ENCODE measurements at regions not wholly inside any gene's neighbourhood (a gene's known extent, or its start where the extent isn't known, plus 50 kb on each side); places are given as distances from the start of the nearest gene placed in this dataset.

DNA sequence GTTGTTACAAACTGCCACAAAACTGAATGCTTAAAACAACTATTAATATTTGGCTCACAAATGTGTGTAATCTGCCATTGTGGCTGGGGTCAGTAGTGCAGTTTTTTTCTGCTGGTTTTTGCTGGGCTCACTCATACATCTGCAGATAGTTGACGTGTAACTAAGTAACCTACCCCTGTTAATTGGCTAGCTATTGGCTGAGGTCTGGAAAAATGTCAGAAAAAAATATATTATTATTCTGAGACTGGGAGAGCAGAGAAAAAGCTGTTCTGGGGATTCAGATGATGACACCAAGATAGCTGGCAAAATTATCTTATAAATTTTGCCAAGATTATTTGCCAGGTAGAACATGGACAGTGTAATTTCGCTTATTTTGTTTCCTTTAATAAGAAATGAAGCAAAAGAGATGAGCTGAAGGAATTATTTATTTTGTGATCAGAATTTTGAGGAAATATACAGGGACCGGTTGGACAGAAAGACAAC, 616.1 kb upstream of the ADAMTS5 start:
- no peaks in the 10 kb centered on the region for H3K27me3 ChIP-seq
- no peaks in the 10 kb centered on the region for H3K9me3 ChIP-seq
- H3K4me3 ChIP-seq = no peak overlapping the region
- no peak overlapping the region for H3K27ac ChIP-seq
- TF ChIP-seq, protein P1, sequence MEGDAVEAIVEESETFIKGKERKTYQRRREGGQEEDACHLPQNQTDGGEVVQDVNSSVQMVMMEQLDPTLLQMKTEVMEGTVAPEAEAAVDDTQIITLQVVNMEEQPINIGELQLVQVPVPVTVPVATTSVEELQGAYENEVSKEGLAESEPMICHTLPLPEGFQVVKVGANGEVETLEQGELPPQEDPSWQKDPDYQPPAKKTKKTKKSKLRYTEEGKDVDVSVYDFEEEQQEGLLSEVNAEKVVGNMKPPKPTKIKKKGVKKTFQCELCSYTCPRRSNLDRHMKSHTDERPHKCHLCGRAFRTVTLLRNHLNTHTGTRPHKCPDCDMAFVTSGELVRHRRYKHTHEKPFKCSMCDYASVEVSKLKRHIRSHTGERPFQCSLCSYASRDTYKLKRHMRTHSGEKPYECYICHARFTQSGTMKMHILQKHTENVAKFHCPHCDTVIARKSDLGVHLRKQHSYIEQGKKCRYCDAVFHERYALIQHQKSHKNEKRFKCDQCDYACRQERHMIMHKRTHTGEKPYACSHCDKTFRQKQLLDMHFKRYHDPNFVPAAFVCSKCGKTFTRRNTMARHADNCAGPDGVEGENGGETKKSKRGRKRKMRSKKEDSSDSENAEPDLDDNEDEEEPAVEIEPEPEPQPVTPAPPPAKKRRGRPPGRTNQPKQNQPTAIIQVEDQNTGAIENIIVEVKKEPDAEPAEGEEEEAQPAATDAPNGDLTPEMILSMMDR (IDR thresholded peaks at IDR 0.05) = no peak
- no peaks in the 10 kb centered on the region for H3K4me1 ChIP-seq
- no peaks in the 10 kb centered on the region for H3K36me3 ChIP-seq
- no peak for DNase-seq (ENCODE audit: low spot score)

DNA sequence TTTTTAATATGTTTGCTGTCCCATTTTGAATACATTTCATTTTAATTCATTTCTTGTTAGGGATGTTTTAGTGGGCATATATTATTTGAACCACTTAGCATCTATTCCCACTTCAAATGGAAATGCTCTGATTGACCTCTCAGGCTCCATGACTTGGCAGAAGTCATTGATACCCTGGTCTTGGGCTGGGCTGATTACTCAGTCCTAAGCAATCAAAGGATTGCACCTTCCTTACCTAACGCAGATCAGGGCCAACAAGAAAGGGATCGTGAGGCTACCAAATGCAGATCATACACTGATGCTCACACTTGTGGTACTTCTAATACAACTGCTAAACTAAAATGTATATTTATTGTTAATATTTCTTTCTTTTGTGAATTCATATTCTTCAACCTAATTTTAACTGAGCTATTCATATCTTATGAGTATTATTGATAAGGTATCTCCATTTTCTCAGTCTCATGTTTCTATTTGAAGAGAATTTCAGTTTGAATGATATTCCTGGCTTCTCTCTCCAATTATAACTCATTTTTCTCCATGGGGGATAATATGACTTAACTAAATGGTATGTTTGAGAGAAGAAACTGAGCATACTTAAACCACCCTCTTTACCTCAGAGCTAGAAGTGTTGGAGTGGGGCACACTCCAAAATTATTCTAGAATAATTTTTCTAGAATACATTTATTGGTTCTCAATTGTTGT, 615.5 kb upstream of the ADAMTS5 start:
- no peak overlapping the region for H3K4me3 ChIP-seq
- no peaks in the 10 kb centered on the region for H3K9me3 ChIP-seq
- TF ChIP-seq, protein P1 (IDR thresholded peaks at IDR 0.05) = no peak
- H3K27me3 ChIP-seq = no peaks in the 10 kb centered on the region
- H3K4me1 ChIP-seq = no peaks in the 10 kb centered on the region
- H3K36me3 ChIP-seq = no peaks in the 10 kb centered on the region
- no peak for DNase-seq (ENCODE audit: low spot score)
- H3K27ac ChIP-seq = no peak overlapping the region

DNA sequence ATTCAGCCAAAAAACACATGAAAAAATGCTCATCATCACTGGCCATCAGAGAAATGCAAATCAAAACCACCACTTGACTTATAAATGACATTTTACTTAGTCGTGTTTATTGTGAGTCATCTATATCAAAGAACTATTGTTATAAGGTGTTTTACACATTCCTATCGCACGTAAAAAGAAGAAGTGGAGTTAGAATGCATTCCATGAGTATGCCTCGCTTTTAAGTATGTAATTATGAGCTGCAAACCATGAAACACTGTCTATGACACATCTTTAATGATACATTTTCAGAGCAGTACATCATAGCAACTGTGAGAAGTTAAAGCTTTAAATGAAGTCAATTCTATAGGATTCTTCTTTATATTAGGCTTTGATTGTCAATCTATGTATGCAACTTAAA, 614.3 kb upstream of the ADAMTS5 start:
- Histone ChIP-seq H3K9me3 (no peaks in the 10 kb centered on the region), H3K4me1 (no peaks in the 10 kb centered on the region), H3K4me3 (no peak overlapping the region), H3K27ac (no peak overlapping the region), H3K36me3 (no peaks in the 10 kb centered on the region), H3K27me3 (no peaks in the 10 kb centered on the region)
- no peak for DNase-seq (ENCODE audit: low spot score)
- TF ChIP-seq, protein P1 (IDR thresholded peaks at IDR 0.05) = no peak

DNA sequence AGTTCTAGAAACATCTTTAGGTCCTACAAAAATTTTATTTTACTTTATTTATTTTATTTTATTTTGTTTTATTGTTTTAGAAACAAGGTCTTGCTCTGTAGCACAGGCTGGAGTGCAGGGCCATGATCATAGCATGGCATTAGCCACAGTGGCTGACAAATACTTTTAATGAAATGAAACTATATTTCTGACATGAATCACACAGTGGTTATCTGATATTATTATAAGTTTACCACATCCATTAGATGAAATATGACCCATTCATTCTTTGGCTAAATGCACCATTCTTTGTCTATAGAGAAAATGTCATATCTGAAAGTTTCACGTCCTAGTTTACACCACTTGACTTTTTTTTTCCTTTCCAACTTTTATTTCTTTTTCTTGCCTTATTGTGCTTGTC, 613.4 kb upstream of the ADAMTS5 start:
- H3K36me3 ChIP-seq = no peaks in the 10 kb centered on the region
- DNase-seq (ENCODE audit: low spot score) = no peak
- no peaks in the 10 kb centered on the region for H3K4me1 ChIP-seq
- H3K4me3 ChIP-seq = no peak overlapping the region
- H3K27ac ChIP-seq = no peak overlapping the region
- no peaks in the 10 kb centered on the region for H3K27me3 ChIP-seq
- TF ChIP-seq, protein P1 (IDR thresholded peaks at IDR 0.05) = no peak
- no peaks in the 10 kb centered on the region for H3K9me3 ChIP-seq

DNA sequence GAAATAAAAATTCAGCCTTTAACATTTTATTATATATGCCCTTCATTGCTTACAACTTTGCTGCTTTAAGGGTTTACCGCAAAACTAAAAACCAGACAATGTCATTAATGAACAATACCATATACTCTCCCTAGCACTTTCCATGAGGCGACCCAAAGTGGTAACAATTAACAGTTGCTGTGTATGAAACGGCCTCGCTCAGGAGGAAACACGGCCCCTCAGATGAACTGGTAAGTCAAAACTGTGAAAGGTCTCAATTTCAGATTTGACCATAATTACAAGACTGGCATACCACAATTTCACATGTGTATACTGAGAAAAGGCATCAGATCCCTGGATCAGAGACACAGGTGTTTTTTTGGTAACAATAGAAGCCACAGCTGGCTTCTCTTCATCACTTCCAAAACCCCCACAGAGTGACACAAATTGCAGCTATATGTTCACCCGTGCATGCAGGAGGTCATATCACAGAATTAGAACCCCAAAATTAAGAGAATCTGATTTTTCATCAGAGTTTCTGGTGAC, 611.9 kb upstream of the ADAMTS5 start:
- H3K9me3 ChIP-seq = no peaks in the 10 kb centered on the region
- H3K4me3 ChIP-seq = no peak overlapping the region
- no peak overlapping the region for H3K27ac ChIP-seq
- H3K36me3 ChIP-seq = no peaks in the 10 kb centered on the region
- DNase-seq (ENCODE audit: low spot score) = no peak
- H3K4me1 ChIP-seq = no peaks in the 10 kb centered on the region
- H3K27me3 ChIP-seq = no peaks in the 10 kb centered on the region
- TF ChIP-seq, protein P1 (IDR thresholded peaks at IDR 0.05) = no peak

DNA sequence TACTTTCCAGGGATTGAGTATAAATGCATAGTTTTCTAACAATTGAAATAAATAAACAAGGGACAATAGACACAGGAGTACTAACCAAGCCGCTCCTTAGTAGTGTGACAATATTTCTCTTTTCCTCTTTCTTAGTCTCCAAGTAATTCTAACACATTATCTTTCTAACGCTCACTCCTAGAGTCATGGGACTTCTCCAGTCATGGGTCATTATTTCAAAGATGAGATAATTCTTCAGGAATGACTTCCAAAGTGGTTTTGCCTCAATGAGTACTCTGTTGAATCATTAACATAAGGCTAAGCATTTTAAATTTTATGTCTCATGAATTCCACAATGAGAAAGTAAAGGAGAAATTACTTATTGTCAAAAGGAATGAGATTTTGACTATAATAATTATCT, 605.8 kb upstream of the ADAMTS5 start:
- DNase-seq (ENCODE audit: low spot score) = no peak
- TF ChIP-seq, protein P1 (IDR thresholded peaks at IDR 0.05) = no peak
- H3K27me3 ChIP-seq = no peaks in the 10 kb centered on the region
- H3K9me3 ChIP-seq = no peaks in the 10 kb centered on the region
- H3K4me1 ChIP-seq = peaks cover 0 to 17% of the 10 kb centered on the region in 2 donors
- no peaks in the 10 kb centered on the region for H3K36me3 ChIP-seq
- H3K27ac ChIP-seq = no peak overlapping the region
- no peak overlapping the region for H3K4me3 ChIP-seq
